CD8-positive, alpha-beta memory T cell (primary cell): ENCODE measurements at regions not wholly inside any gene's neighbourhood (a gene's known extent, or its start where the extent isn't known, plus 50 kb on each side); places are given as distances from the start of the nearest gene placed in this dataset.

Experiments
- CTCF ChIA-PET: fragments of 350-600 bp; sonication (Branson Sonifier 250); formaldehyde crosslinking; loops from one replicate; lab custom pipeline; 2021; ENCODE audit warnings: antibody characterized with exemption; lab: Charles Lee
- POLR2A ChIA-PET: fragments of 350-600 bp; sonication (Branson Sonifier 250); formaldehyde crosslinking; loops from one replicate; lab custom pipeline; 2021; ENCODE audit warnings: antibody characterized with exemption; lab: Charles Lee
- DNase-seq, 5 donors: peaks; one replicate each; pipeline versions ENCODE4 v3.0.0 to v3.0.0-alpha.2; 2020 to 2022; ENCODE audit warnings: mixed read lengths in 1 of 5
- H3K27ac ChIP-seq: one replicate; pipeline ENCODE4 v1.7.0; 2013; ENCODE audit warnings: low read depth, mild to moderate bottlenecking, low read length, moderate library complexity
- H3K27me3 ChIP-seq: 2 replicates; pipeline ENCODE4 v1.7.0; 2013; ENCODE audit warnings: low read length, mild to moderate bottlenecking; ENCODE audit not compliant: insufficient read depth, poor library complexity, severe bottlenecking
- H3K36me3 ChIP-seq: 2 replicates; pipeline ENCODE4 v1.7.0; 2013; ENCODE audit warnings: mild to moderate bottlenecking, low read length, moderate library complexity; ENCODE audit not compliant: insufficient read depth
- H3K4me1 ChIP-seq: 2 replicates; pipeline ENCODE4 v1.7.0; 2013; ENCODE audit warnings: mild to moderate bottlenecking, low read length, moderate library complexity; ENCODE audit not compliant: insufficient read depth
- H3K4me3 ChIP-seq: 2 replicates; pipeline ENCODE4 v1.7.0; 2013; ENCODE audit warnings: mild to moderate bottlenecking, low read length
- H3K9me3 ChIP-seq: 2 replicates; pipeline ENCODE4 v1.7.0; 2013; ENCODE audit warnings: mild to moderate bottlenecking, low read length
- H3K27ac Mint-ChIP-seq, 8 donors: one replicate each; pipeline ENCODE4 v1.8.0; 2020 to 2021; ENCODE audit warnings: mixed read lengths in 8 of 8, mild to moderate bottlenecking in 6 of 8, inconsistent platforms in 3 of 8, moderate library complexity in 3 of 8
- H3K27me3 Mint-ChIP-seq, 2 donors: one replicate each; pipeline ENCODE4 v1.8.0; 2020 to 2021; ENCODE audit warnings: mixed read lengths in 2 of 2, mild to moderate bottlenecking in 1 of 2, moderate library complexity in 1 of 2
- H3K36me3 Mint-ChIP-seq, 3 donors: one replicate each; pipeline ENCODE4 v1.8.0; 2020 to 2021; ENCODE audit warnings: mixed read lengths in 3 of 3, inconsistent platforms in 1 of 3, mild to moderate bottlenecking in 1 of 3
- H3K4me1 Mint-ChIP-seq, 3 donors: one replicate each; pipeline ENCODE4 v1.8.0; 2020 to 2021; ENCODE audit warnings: mixed read lengths in 3 of 3, inconsistent platforms in 1 of 3, mild to moderate bottlenecking in 1 of 3
- H3K4me3 Mint-ChIP-seq, 7 donors: one replicate each; pipeline ENCODE4 v1.8.0; 2020 to 2021; ENCODE audit warnings: mixed read lengths in 7 of 7, mild to moderate bottlenecking in 6 of 7, moderate library complexity in 4 of 7, inconsistent platforms in 2 of 7
- H3K9me3 Mint-ChIP-seq, 5 donors: one replicate each; pipeline ENCODE4 v1.8.0; 2020 to 2022; ENCODE audit warnings: mixed read lengths in 5 of 5, mild to moderate bottlenecking in 3 of 5, moderate library complexity in 2 of 5, inconsistent platforms in 1 of 5

DNA sequence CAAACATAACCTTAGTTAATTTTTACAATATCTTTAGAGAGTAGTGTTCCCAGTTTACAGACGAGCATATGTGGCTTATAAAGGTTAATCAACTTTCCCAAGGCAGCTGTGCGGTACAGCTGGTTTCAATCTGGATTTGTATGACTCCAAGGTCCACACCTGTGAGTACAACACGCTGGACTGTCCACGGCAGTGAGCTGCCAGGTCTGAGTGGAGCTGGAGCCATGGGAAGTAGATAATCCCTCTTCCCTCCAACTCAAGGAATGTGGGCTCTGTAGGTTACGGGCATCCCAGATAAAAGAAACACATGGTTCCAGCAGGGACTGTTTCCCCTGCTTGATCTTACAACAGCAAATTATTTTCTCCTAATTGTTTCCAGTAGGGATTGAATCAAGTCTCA, 102.2 kb downstream of the SOD2 start:
- Mint-ChIP-seq H3K4me1 (no peaks in the 10 kb centered on the region), H3K27ac (no peak overlapping the region), H3K36me3 (no peaks in the 10 kb centered on the region), H3K4me3 (no peak overlapping the region), H3K27me3 (peaks cover 6 to 10% of the 10 kb centered on the region in 2 donors), H3K9me3 (no peaks in the 10 kb centered on the region)
- ChIA-PET CTCF (no interaction called here), POLR2A (no interaction called here)
- DNase-seq: no peak
- Histone ChIP-seq H3K4me3 (no peak overlapping the region), H3K27me3 (no peaks in the 10 kb centered on the region), H3K4me1 (no peaks in the 10 kb centered on the region), H3K27ac (no peak overlapping the region), H3K9me3 (no peaks in the 10 kb centered on the region), H3K36me3 (no peaks in the 10 kb centered on the region)

- H3K9me3 ChIP-seq: no peaks in the 10 kb centered on the region
- ChIA-PET POLR2A (no interaction called here), CTCF (no interaction called here)
- H3K4me3 Mint-ChIP-seq: no peak overlapping the region
- H3K4me3 ChIP-seq: no peak overlapping the region
- no peaks in the 10 kb centered on the region for H3K9me3 Mint-ChIP-seq
- no peaks in the 10 kb centered on the region for H3K36me3 ChIP-seq
- no peak overlapping the region for H3K27ac Mint-ChIP-seq
- DNase-seq: no peak
- H3K27me3 ChIP-seq: no peaks in the 10 kb centered on the region
- no peaks in the 10 kb centered on the region for H3K4me1 Mint-ChIP-seq
- H3K27ac ChIP-seq: no peak overlapping the region
- no peaks in the 10 kb centered on the region for H3K4me1 ChIP-seq
- H3K36me3 Mint-ChIP-seq: no peaks in the 10 kb centered on the region
- H3K27me3 Mint-ChIP-seq: peaks cover 4 to 9% of the 10 kb centered on the region in 2 donors
These were observed 106.4 kb downstream of the SOD2 start for GRCh38 chr6:159586684-159587083.

DNA sequence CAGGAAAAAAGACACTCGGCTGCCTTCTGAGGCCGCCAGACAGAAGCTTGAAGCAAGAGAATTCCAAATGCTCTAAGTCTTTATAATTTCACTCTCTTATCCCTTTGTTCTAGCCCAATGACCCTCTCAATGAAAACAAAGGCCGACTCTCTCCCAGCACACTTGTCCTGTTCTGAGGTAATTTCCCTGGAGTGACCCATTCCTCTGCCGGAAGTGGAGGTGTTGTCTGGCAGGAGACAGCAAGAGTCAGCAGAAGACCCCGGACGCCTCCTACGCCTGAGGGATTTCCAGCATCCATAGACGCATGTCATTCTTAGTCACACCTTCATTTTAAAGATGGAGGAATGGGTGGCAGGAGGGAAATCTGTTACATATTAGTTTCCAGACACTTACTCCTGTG, 110.3 kb downstream of the SOD2 start:
- no peaks in the 10 kb centered on the region for H3K4me1 Mint-ChIP-seq
- no peak for DNase-seq
- no peaks in the 10 kb centered on the region for H3K9me3 ChIP-seq
- H3K4me3 ChIP-seq: no peak overlapping the region
- H3K36me3 Mint-ChIP-seq: no peaks in the 10 kb centered on the region
- ChIA-PET POLR2A (no interaction called here), CTCF (no interaction called here)
- no peaks in the 10 kb centered on the region for H3K36me3 ChIP-seq
- no peak overlapping the region for H3K27ac ChIP-seq
- H3K9me3 Mint-ChIP-seq: peaks cover 0 to 4% (median 0%) of the 10 kb centered on the region in 5 donors
- peak overlapping the region in 1 of 8 donors; percentile 91 for H3K27ac Mint-ChIP-seq
- no peak overlapping the region for H3K4me3 Mint-ChIP-seq
- no peaks in the 10 kb centered on the region for H3K27me3 ChIP-seq
- no peaks in the 10 kb centered on the region for H3K4me1 ChIP-seq
- peaks cover 3 to 19% of the 10 kb centered on the region in 2 donors for H3K27me3 Mint-ChIP-seq

DNA sequence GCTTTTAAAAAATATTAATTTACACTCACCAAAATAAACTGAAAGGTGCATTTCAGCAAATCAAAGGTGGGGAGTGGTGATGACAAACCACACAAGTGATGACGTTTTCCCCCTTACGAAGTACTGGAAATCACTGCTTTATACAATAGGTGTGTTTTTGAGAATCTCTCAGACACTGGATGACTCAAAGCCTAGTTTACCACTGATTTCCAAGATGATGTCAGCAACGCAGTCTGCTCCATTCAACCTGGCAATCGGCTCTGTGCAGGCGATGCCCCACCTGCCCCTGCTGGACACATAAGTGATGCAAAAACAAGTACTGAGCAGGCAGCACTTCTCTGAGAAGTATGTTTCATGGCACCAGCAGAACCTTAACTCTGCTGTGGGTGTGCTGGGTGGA, 114.4 kb downstream of the SOD2 start:
- no peak overlapping the region for H3K27ac Mint-ChIP-seq
- CTCF ChIA-PET: no interaction called here
- no peak overlapping the region for H3K4me3 Mint-ChIP-seq

DNA sequence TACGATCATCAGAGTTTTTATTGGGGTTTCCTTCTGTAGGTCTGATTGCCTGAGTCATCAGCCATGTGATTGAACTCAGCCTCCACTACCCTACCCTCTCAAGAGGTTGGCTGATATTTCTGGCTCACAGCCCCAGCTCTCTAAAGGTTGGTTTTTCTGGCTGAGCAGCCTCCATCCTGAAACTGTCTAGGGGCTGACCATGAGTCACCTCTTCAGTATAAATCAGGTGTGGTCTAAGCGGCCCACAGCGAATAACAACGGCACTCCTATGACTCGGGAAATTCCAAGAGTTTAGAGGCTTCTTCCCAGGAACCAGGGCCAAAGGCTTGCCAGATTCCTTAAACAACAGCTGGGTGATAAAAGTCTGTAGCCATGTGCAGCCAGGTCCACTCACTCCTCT, 115.5 kb downstream of the SOD2 start:
- Mint-ChIP-seq H3K36me3 (peaks cover 0 to 12% (median 0%) of the 10 kb centered on the region in 3 donors), H3K4me1 (no peaks in the 10 kb centered on the region), H3K27ac (no peak overlapping the region), H3K9me3 (peaks cover 0 to 9% (median 2%) of the 10 kb centered on the region in 5 donors), H3K27me3 (peaks cover 11 to 37% of the 10 kb centered on the region in 2 donors), H3K4me3 (peak overlapping the region in 1 of 7 donors; percentile 33)
- CTCF ChIA-PET: no interaction called here
- no peaks in the 10 kb centered on the region for H3K27me3 ChIP-seq
- H3K4me3 ChIP-seq: no peak overlapping the region
- no peaks in the 10 kb centered on the region for H3K9me3 ChIP-seq
- DNase-seq: no peak
- POLR2A ChIA-PET: no interaction called here
- no peaks in the 10 kb centered on the region for H3K4me1 ChIP-seq
- no peak overlapping the region for H3K27ac ChIP-seq
- no peaks in the 10 kb centered on the region for H3K36me3 ChIP-seq

More for the DNA sequence above, 114.4 kb downstream of the SOD2 start:
- H3K4me1 Mint-ChIP-seq: no peaks in the 10 kb centered on the region
- no peak for DNase-seq
- no peaks in the 10 kb centered on the region for H3K9me3 ChIP-seq
- peaks cover 0 to 8% (median 2%) of the 10 kb centered on the region in 5 donors for H3K9me3 Mint-ChIP-seq
- no peaks in the 10 kb centered on the region for H3K4me1 ChIP-seq
- no peak overlapping the region for H3K4me3 ChIP-seq
- POLR2A ChIA-PET: no interaction called here
- peaks cover 0 to 12% (median 0%) of the 10 kb centered on the region in 3 donors for H3K36me3 Mint-ChIP-seq
- no peaks in the 10 kb centered on the region for H3K36me3 ChIP-seq
- no peak overlapping the region for H3K27ac ChIP-seq
- H3K27me3 ChIP-seq: no peaks in the 10 kb centered on the region
- peaks cover 11 to 40% of the 10 kb centered on the region in 2 donors for H3K27me3 Mint-ChIP-seq

DNA sequence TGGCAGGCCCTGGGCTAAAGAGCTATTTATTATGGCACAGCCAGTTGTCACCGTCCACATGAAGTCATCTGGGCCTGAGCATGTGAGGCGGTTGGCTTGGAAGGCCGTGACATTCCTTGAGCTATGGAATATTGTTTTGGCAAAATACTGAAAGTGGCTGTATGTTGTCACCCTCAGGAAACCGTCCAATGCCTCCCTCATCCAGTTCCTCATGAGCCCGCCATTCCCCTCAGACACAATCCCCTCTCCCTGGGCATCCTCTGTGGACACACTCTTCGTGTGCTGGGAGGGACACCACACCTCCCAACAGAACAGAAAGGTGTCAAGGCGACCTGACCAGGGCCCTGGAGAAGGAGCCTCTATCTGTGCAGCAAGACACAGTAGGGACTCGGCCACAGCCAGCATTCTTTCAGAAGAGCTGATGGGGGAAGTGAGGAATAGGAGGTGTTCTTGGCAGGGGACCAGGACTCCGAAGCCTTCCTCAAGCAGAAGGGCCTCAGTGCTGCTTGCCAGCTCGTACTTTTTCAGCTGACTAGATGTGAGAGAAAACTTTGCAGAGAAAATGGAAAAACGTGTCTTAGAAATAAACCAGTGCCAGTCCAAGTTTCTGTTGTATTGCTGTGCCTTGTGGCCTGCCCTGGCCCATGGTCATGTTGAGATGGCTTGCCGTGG, 120.5 kb downstream of the SOD2 start:
- Histone ChIP-seq H3K4me3 (no peak overlapping the region), H3K27me3 (no peaks in the 10 kb centered on the region), H3K27ac (no peak overlapping the region), H3K4me1 (no peaks in the 10 kb centered on the region), H3K9me3 (no peaks in the 10 kb centered on the region), H3K36me3 (no peaks in the 10 kb centered on the region)
- peaks cover 0 to 23% (median 0%) of the 10 kb centered on the region in 3 donors for H3K36me3 Mint-ChIP-seq
- H3K27me3 Mint-ChIP-seq: peaks cover 14 to 28% of the 10 kb centered on the region in 2 donors
- ChIA-PET CTCF (no interaction called here), POLR2A (no interaction called here)
- H3K27ac Mint-ChIP-seq: no peak overlapping the region
- H3K4me1 Mint-ChIP-seq: no peaks in the 10 kb centered on the region
- peaks cover 8 to 26% (median 16%) of the 10 kb centered on the region in 5 donors for H3K9me3 Mint-ChIP-seq
- DNase-seq: no peak
- no peak overlapping the region for H3K4me3 Mint-ChIP-seq

- ChIA-PET CTCF (no interaction called here), POLR2A (no interaction called here)
- no peaks in the 10 kb centered on the region for H3K36me3 ChIP-seq
- Mint-ChIP-seq H3K27me3 (peaks cover 1 to 15% of the 10 kb centered on the region in 2 donors), H3K9me3 (peaks cover 2 to 9% (median 7%) of the 10 kb centered on the region in 5 donors), H3K4me3 (no peak overlapping the region), H3K27ac (no peak overlapping the region), H3K4me1 (no peaks in the 10 kb centered on the region), H3K36me3 (peaks cover 0 to 6% (median 0%) of the 10 kb centered on the region in 3 donors)
- H3K9me3 ChIP-seq: no peaks in the 10 kb centered on the region
- DNase-seq: no peak
- no peaks in the 10 kb centered on the region for H3K4me1 ChIP-seq
- no peaks in the 10 kb centered on the region for H3K27me3 ChIP-seq
- H3K4me3 ChIP-seq: no peak overlapping the region
- H3K27ac ChIP-seq: no peak overlapping the region
These were observed 127.8 kb downstream of the SOD2 start for GRCh38 chr6:159565181-159565710.

GRCh38 chr6:159564456-159564855, 128.6 kb downstream of the SOD2 start:
- Histone ChIP-seq H3K27me3 (no peaks in the 10 kb centered on the region), H3K27ac (no peak overlapping the region), H3K4me1 (no peaks in the 10 kb centered on the region), H3K4me3 (no peak overlapping the region), H3K36me3 (no peaks in the 10 kb centered on the region), H3K9me3 (no peaks in the 10 kb centered on the region)
- Mint-ChIP-seq H3K4me3 (no peak overlapping the region), H3K9me3 (peaks cover 0 to 2% (median under 1%) of the 10 kb centered on the region in 5 donors), H3K27ac (no peak overlapping the region), H3K36me3 (no peaks in the 10 kb centered on the region), H3K4me1 (no peaks in the 10 kb centered on the region), H3K27me3 (peaks cover 1 to 10% of the 10 kb centered on the region in 2 donors)
- ChIA-PET POLR2A (no interaction called here), CTCF (no interaction called here)
- no peak for DNase-seq
